ENCODE measurements at regions not wholly inside any gene's neighbourhood (a gene's known extent, or its start where the extent isn't known, plus 50 kb on each side); places are given as distances from the start of the nearest gene placed in this dataset.

GRCh38 chr3:26205475-26205874 is 415.6 kb downstream of the OXSM start:
- TF ChIP-seq, protein P1, sequence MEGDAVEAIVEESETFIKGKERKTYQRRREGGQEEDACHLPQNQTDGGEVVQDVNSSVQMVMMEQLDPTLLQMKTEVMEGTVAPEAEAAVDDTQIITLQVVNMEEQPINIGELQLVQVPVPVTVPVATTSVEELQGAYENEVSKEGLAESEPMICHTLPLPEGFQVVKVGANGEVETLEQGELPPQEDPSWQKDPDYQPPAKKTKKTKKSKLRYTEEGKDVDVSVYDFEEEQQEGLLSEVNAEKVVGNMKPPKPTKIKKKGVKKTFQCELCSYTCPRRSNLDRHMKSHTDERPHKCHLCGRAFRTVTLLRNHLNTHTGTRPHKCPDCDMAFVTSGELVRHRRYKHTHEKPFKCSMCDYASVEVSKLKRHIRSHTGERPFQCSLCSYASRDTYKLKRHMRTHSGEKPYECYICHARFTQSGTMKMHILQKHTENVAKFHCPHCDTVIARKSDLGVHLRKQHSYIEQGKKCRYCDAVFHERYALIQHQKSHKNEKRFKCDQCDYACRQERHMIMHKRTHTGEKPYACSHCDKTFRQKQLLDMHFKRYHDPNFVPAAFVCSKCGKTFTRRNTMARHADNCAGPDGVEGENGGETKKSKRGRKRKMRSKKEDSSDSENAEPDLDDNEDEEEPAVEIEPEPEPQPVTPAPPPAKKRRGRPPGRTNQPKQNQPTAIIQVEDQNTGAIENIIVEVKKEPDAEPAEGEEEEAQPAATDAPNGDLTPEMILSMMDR (conservative IDR thresholded peaks at IDR 0.05; ENCODE audit: low read depth, low read length), result no peak
- no peak for TF ChIP-seq EZH2phosphoT487 (IDR thresholded peaks at IDR 0.05; ENCODE audit: borderline replicate concordance, low read length)
- TF ChIP-seq EZH2 (IDR thresholded peaks at IDR 0.05; ENCODE audit: low read length, unreplicated experiment), result no peak
